OCI-LY3 (cell line): ENCODE measurements at regions not wholly inside any gene's neighbourhood (a gene's known extent, or its start where the extent isn't known, plus 50 kb on each side); places are given as distances from the start of the nearest gene placed in this dataset.

ENCODE experiments used
- H2AFZ ChIP-seq: fragments of 200-600, 300-600 bp; shearing (Covaris generic); 2 replicates; pipeline ENCODE4 v1.6.0; 2014; ENCODE audit warnings: antibody characterized with exemption, low read depth, low read length
- H3K27ac ChIP-seq: fragments of 200-600, 300-600 bp; sonication (generic); 2 replicates; pipeline ENCODE4 v1.5.1; 2014; ENCODE audit warnings: mild to moderate bottlenecking, low read length, moderate library complexity, mixed read lengths
- H3K27me3 ChIP-seq: fragments of 200-600, 300-600 bp; sonication (generic); 2 replicates; pipeline ENCODE4 v1.6.1; 2014; ENCODE audit warnings: low read depth, low read length, mixed read lengths
- H3K36me3 ChIP-seq: fragments of 200-600, 300-600 bp; sonication (generic); replicated peaks from 2 replicates; pipeline ENCODE3; 2014; ENCODE audit warnings: low read depth, low read length, mixed read lengths
- H3K4me1 ChIP-seq: fragments of 300-600, 200-600 bp; sonication (generic); 2 replicates; pipeline ENCODE4 v1.6.1; 2014; ENCODE audit warnings: low read length, mixed read lengths
- H3K4me2 ChIP-seq: fragments of 200-600, 300-600 bp; sonication (generic); 2 replicates; pipeline ENCODE4 v1.6.1; 2014; ENCODE audit warnings: low read length, mixed read lengths
- H3K4me3 ChIP-seq: fragments of 300-600, 200-600 bp; sonication (generic); 2 replicates; pipeline ENCODE4 v1.5.1; 2014; ENCODE audit warnings: antibody characterized with exemption, mild to moderate bottlenecking, low read length, moderate library complexity
- H3K79me2 ChIP-seq: fragments of 300-600, 200-600 bp; shearing (Covaris generic); 2 replicates; pipeline ENCODE4 v1.6.1; 2014; ENCODE audit warnings: mild to moderate bottlenecking, low read length, mixed read lengths
- H3K9ac ChIP-seq: fragments of 300-600, 200-600 bp; shearing (Covaris generic); 2 replicates; pipeline ENCODE4 v1.6.0; 2014; ENCODE audit warnings: mild to moderate bottlenecking, low read length, moderate library complexity
- H3K9me3 ChIP-seq: fragments of 200-600, 300-600 bp; shearing (Covaris generic); 2 replicates; pipeline ENCODE4 v1.6.1; 2014; ENCODE audit warnings: low read length, mixed read lengths; ENCODE audit not compliant: insufficient read depth
- H4K20me1 ChIP-seq: fragments of 200-600, 300-600 bp; sonication (generic); 2 replicates; pipeline ENCODE4 v1.6.1; 2016; ENCODE audit warnings: low read length, mixed read lengths; ENCODE audit not compliant: insufficient read depth
- EZH2phosphoT487 ChIP-seq: fragments of 200-600 bp; shearing (Covaris generic); IDR thresholded peaks from 2 replicates; pipeline ENCODE4 v1.6.1; 2018; ENCODE audit warnings: antibody characterized with exemption, mixed run types, low read depth
- TF ChIP-seq, protein P1 (sequence below): fragments of 200-600, 300-600 bp; sonication (generic); IDR thresholded peaks from 2 replicates; pipeline ENCODE4 v1.5.1; 2014; ENCODE audit warnings: antibody characterized with exemption, low read length, low read depth

DNA sequence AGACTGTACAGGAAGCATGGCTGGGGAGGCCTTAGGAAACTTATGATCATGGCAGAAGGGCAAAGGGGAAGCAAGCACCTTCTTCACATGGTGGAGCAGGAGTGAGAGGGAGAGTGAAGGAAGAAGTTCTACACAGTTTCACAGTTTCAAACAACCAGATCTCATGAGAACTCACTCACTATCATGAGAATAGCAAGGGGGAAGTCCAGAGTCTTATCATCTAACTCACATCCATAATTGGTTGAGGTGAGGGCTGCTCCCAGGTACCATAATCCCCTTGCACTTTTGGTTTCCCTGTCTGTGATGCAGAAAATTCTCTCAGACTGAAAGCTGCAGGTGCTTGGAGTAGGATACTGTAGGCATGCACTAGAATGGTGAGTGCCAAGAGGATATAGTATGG, 233.8 kb upstream of the CPEB2 start:
- H4K20me1 ChIP-seq = no peaks in the 10 kb centered on the region
- no peak overlapping the region for H3K4me2 ChIP-seq
- no peak for TF ChIP-seq EZH2phosphoT487
- TF ChIP-seq, protein P1, sequence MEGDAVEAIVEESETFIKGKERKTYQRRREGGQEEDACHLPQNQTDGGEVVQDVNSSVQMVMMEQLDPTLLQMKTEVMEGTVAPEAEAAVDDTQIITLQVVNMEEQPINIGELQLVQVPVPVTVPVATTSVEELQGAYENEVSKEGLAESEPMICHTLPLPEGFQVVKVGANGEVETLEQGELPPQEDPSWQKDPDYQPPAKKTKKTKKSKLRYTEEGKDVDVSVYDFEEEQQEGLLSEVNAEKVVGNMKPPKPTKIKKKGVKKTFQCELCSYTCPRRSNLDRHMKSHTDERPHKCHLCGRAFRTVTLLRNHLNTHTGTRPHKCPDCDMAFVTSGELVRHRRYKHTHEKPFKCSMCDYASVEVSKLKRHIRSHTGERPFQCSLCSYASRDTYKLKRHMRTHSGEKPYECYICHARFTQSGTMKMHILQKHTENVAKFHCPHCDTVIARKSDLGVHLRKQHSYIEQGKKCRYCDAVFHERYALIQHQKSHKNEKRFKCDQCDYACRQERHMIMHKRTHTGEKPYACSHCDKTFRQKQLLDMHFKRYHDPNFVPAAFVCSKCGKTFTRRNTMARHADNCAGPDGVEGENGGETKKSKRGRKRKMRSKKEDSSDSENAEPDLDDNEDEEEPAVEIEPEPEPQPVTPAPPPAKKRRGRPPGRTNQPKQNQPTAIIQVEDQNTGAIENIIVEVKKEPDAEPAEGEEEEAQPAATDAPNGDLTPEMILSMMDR = no peak
- H3K9me3 ChIP-seq = no peaks in the 10 kb centered on the region; the same call in 1 of the 2 replicates
- no peaks in the 10 kb centered on the region for H3K27me3 ChIP-seq
- no peak overlapping the region for H3K27ac ChIP-seq
- H3K4me3 ChIP-seq = no peak overlapping the region
- H3K36me3 ChIP-seq = no peaks in the 10 kb centered on the region
- no peak overlapping the region for H2AFZ ChIP-seq
- no peaks in the 10 kb centered on the region for H3K79me2 ChIP-seq
- no peak overlapping the region for H3K9ac ChIP-seq
- H3K4me1 ChIP-seq = peaks cover 17% of the 10 kb centered on the region

DNA sequence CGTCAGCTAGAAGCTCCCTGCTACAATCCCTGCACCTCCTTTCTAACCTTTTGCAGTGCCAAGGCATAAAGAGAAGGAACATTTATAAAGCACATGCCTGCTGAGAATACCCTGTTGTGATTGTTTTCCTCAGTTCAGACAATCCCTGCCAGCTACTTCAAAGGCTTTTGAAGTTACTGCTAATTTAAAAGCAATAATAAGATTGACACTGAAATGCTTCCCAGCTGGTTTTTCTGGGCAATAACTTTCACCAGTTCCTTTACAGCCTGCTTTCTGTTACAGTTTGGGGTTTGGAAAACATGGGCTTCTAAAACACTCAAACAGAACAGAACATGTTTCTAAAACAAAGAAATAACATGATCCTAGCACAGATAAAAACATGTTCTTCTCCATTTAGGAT, 232.3 kb upstream of the CPEB2 start:
- Histone ChIP-seq H3K4me3 (no peak overlapping the region), H3K4me2 (no peak overlapping the region), H3K9me3 (no peaks in the 10 kb centered on the region; the same call in 1 of the 2 replicates), H3K27me3 (no peaks in the 10 kb centered on the region), H4K20me1 (no peaks in the 10 kb centered on the region), H3K79me2 (no peaks in the 10 kb centered on the region), H3K4me1 (peaks cover 17% of the 10 kb centered on the region), H3K36me3 (no peaks in the 10 kb centered on the region), H3K9ac (no peak overlapping the region), H3K27ac (no peak overlapping the region), H2AFZ (no peak overlapping the region)
- TF ChIP-seq EZH2phosphoT487 = no peak
- TF ChIP-seq, protein P1 = no peak

DNA sequence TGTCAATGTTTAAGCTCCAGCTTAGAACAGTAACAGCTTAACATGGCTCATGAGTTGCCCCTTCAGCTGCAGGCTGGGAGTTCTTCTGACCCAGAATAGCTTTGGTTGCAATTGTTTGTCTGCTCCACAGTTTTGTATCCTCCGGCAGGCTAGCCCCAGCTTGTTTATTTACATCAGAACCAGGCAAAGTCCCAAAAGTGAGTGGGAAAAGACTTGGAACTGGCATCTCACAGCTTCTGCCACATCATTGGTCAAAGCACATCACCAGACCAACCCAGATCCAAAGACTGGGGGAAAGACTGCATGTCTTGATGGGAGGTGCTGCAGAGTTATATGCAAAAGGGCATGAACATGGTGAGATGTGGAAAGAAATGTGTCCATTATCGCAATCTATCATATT, 231.2 kb upstream of the CPEB2 start:
- H3K4me2 ChIP-seq = no peak overlapping the region
- TF ChIP-seq, protein P1 = no peak
- TF ChIP-seq EZH2phosphoT487 = no peak
- H3K27me3 ChIP-seq = no peaks in the 10 kb centered on the region
- peaks cover 17% of the 10 kb centered on the region for H3K4me1 ChIP-seq
- H3K27ac ChIP-seq = no peak overlapping the region
- H3K9me3 ChIP-seq = no peaks in the 10 kb centered on the region; the same call in 1 of the 2 replicates
- H3K79me2 ChIP-seq = no peaks in the 10 kb centered on the region
- no peaks in the 10 kb centered on the region for H4K20me1 ChIP-seq
- no peak overlapping the region for H3K9ac ChIP-seq
- H3K36me3 ChIP-seq = no peaks in the 10 kb centered on the region
- H3K4me3 ChIP-seq = no peak overlapping the region
- H2AFZ ChIP-seq = no peak overlapping the region

DNA sequence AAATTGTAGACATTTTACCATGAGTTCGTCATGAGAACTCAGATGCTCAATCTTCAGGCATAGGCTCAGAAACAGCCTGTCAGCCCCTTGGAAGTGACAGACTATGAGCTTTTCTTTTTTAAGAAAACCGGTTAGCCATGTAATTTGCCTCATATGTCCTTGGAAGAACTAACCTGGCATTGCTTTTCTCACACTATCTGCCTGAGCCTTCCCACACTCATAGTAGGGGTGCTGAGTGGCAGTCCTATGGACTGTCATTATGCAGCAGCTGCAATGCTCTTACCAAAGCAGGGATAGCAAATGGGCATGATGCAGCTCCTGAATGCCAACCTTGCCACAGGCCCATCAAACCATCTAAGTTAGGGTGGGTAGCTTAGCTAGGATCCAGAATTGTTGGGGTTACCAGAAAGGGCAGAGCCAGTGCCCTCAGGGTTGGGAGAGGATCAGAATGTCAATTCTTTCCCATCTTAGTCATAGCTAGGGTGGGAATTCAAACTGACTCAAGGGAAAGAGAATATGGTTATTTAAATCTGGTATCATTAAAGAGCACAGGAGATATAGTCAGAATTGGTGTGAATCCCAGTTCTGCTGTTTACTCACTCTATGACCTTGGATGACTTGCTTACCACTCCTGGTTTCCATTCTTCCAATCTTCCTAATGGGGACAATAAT, 230.6 kb upstream of the CPEB2 start:
- Histone ChIP-seq H3K9me3 (no peaks in the 10 kb centered on the region; the same call in 1 of the 2 replicates), H3K79me2 (no peaks in the 10 kb centered on the region), H3K36me3 (no peaks in the 10 kb centered on the region), H3K4me2 (no peak overlapping the region), H3K9ac (no peak overlapping the region), H4K20me1 (no peaks in the 10 kb centered on the region), H3K4me3 (no peak overlapping the region), H3K27me3 (no peaks in the 10 kb centered on the region), H3K4me1 (peaks cover 14% of the 10 kb centered on the region), H2AFZ (no peak overlapping the region), H3K27ac (no peak overlapping the region)
- TF ChIP-seq, protein P1 = no peak
- no peak for TF ChIP-seq EZH2phosphoT487
